NCI-H2029 (cell line): ENCODE measurements at regions not wholly inside any gene's neighbourhood (a gene's known extent, or its start where the extent isn't known, plus 50 kb on each side); places are given as distances from the start of the nearest gene placed in this dataset.
"Not testable (repeated sequence)": the region's sequence is repeated elsewhere in the genome, so short reads cannot be mapped to it uniquely, and the experiment has no call there.

ENCODE experiments used
- DNase-seq: peaks from one replicate; lab custom pipeline; 2025; lab: John Stamatoyannopoulos, UW

- DNase-seq: no peak
These were observed 119.2 kb downstream of the TLR5 start for GRCh38 chr1:223023863-223024262.

- not testable (repeated sequence) for DNase-seq
These were observed 118.6 kb downstream of the TLR5 start for GRCh38 chr1:223024486-223024885.

- DNase-seq: not testable (repeated sequence)
These were observed 117.8 kb downstream of the TLR5 start for GRCh38 chr1:223025190-223025734.

- DNase-seq: not testable (repeated sequence)
These were observed 116.4 kb downstream of the TLR5 start for GRCh38 chr1:223026639-223027038.

GRCh38 chr1:223029985-223030769 is 112.9 kb downstream of the TLR5 start:
- no peak for DNase-seq

- DNase-seq: no peak
These were observed 112.1 kb downstream of the TLR5 start for GRCh38 chr1:223030871-223031400.

GRCh38 chr1:223031733-223032601 is 111.1 kb downstream of the TLR5 start:
- DNase-seq: no peak

GRCh38 chr1:223033658-223034057 is 109.4 kb downstream of the TLR5 start:
- DNase-seq: no peak

- DNase-seq: no peak
These were observed 108.7 kb downstream of the TLR5 start for GRCh38 chr1:223034270-223034798.

- DNase-seq: no peak
These were observed 107.1 kb downstream of the TLR5 start for GRCh38 chr1:223035724-223036478.

GRCh38 chr1:223036479-223036845 is 106.6 kb downstream of the TLR5 start:
- DNase-seq: no peak

GRCh38 chr1:223037845-223038244 is 105.2 kb downstream of the TLR5 start:
- no peak for DNase-seq

GRCh38 chr1:223038288-223039006 is 104.6 kb downstream of the TLR5 start:
- DNase-seq: no peak

- no peak for DNase-seq
These were observed 103.1 kb downstream of the TLR5 start for GRCh38 chr1:223039990-223040389.

GRCh38 chr1:223041481-223041880 is 101.6 kb downstream of the TLR5 start:
- no peak for DNase-seq

GRCh38 chr1:223045164-223045957 is 97.7 kb downstream of the TLR5 start:
- no peak for DNase-seq

- DNase-seq: no peak
These were observed 97.0 kb downstream of the TLR5 start for GRCh38 chr1:223046011-223046410.

- not testable (repeated sequence) for DNase-seq
These were observed 96.6 kb downstream of the TLR5 start for GRCh38 chr1:223046463-223046862.

- no peak for DNase-seq
These were observed 95.0 kb downstream of the TLR5 start for GRCh38 chr1:223048026-223048425.

GRCh38 chr1:223052462-223052861 is 90.6 kb downstream of the TLR5 start:
- no peak for DNase-seq
